Activated CD8-positive, alpha-beta T cell treated with anti-CD3 and anti-CD28 coated beads for 36 hours (primary cell): ENCODE measurements at regions not wholly inside any gene's neighbourhood (a gene's known extent, or its start where the extent isn't known, plus 50 kb on each side); places are given as distances from the start of the nearest gene placed in this dataset.
"Not testable (repeated sequence)": the region's sequence is repeated elsewhere in the genome, so short reads cannot be mapped to it uniquely, and the experiment has no call there.

Source experiments
- ATAC-seq: fragments of 200-7000 bp; cut with Tn5 transposase; one replicate; pipeline ENCODE4 v1.10.0; 2021; ENCODE audit warnings: mild to moderate bottlenecking, moderate library complexity
- CTCF ChIA-PET: fragments of 350-600 bp; sonication (Branson Sonifier 250); formaldehyde crosslinking; loops from one replicate; lab custom pipeline; 2021; ENCODE audit warnings: antibody characterized with exemption; lab: Charles Lee
- POLR2A ChIA-PET: fragments of 350-600 bp; sonication (Branson Sonifier 250); formaldehyde crosslinking; loops from one replicate; lab custom pipeline; 2021; ENCODE audit warnings: antibody characterized with exemption; lab: Charles Lee
- DNase-seq: peaks from one replicate; pipeline ENCODE4 v3.0.0-alpha.2; 2020
- H3K27ac Mint-ChIP-seq: one replicate; pipeline ENCODE4 v1.8.0; 2021; ENCODE audit warnings: mild to moderate bottlenecking, mixed read lengths
- H3K27me3 Mint-ChIP-seq: one replicate; pipeline ENCODE4 v1.8.0; 2021; ENCODE audit warnings: mixed read lengths
- H3K36me3 Mint-ChIP-seq: one replicate; pipeline ENCODE4 v1.8.0; 2021; ENCODE audit warnings: low read depth, mixed read lengths
- H3K4me1 Mint-ChIP-seq: one replicate; pipeline ENCODE4 v1.8.0; 2021; ENCODE audit warnings: low read depth, mixed read lengths
- H3K4me3 Mint-ChIP-seq: one replicate; pipeline ENCODE4 v1.8.0; 2021; ENCODE audit warnings: mild to moderate bottlenecking, moderate library complexity, mixed read lengths
- H3K9me3 Mint-ChIP-seq: one replicate; pipeline ENCODE4 v1.8.0; 2021; ENCODE audit warnings: mixed read lengths
- intact Hi-C: fragments of 100-400 bp; cut with micrococcal nuclease; formaldehyde crosslinking; loops from one replicate; pipeline ENCODE4 v1.10.0; 2022
- TF ChIP-seq, protein P1 (sequence below): fragments of 200-600 bp; IDR thresholded peaks from one replicate; pipeline ENCODE4 v1.8.0; 2022; ENCODE audit warnings: antibody characterized with exemption, mild to moderate bottlenecking

DNA sequence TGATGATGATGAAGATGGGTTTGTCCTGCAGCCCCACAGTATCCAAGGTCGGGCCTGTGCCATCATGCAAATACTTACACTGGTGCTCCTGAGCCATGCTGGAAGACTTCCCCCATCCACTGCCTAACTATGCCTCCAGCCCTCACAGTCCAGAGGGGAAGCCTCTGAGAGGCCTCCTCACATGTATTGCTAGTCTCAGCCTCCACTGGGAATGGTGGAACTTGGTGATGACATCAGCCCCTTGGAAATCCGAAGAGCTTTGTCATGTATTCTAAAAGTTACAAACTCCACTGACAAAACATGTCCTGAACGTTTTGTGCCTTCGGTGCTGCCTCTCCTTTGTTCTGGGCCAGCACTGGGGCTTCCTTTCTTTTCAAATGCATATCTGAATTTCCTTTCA, 61.1 kb upstream of the DMRTB1 start:
- POLR2A ChIA-PET: interaction anchor here (0.6 kb wide), 1 partner anchor 1881 kb away, joined by 3 read pairs; no protein-coding TSS in a partner anchor
- intact Hi-C loops: no loop called here
- CTCF ChIA-PET: interaction anchor here (1.9 to 12.0 kb wide), 2 partner anchors 15 to 120 kb away, joined by 6 to 111 read pairs; no protein-coding TSS in a partner anchor
- ATAC-seq (no peak), DNase-seq (no peak)
- TF ChIP-seq, protein P1, sequence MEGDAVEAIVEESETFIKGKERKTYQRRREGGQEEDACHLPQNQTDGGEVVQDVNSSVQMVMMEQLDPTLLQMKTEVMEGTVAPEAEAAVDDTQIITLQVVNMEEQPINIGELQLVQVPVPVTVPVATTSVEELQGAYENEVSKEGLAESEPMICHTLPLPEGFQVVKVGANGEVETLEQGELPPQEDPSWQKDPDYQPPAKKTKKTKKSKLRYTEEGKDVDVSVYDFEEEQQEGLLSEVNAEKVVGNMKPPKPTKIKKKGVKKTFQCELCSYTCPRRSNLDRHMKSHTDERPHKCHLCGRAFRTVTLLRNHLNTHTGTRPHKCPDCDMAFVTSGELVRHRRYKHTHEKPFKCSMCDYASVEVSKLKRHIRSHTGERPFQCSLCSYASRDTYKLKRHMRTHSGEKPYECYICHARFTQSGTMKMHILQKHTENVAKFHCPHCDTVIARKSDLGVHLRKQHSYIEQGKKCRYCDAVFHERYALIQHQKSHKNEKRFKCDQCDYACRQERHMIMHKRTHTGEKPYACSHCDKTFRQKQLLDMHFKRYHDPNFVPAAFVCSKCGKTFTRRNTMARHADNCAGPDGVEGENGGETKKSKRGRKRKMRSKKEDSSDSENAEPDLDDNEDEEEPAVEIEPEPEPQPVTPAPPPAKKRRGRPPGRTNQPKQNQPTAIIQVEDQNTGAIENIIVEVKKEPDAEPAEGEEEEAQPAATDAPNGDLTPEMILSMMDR: no peak
- Mint-ChIP-seq H3K27me3 (no peaks in the 10 kb centered on the region), H3K4me3 (no peak overlapping the region), H3K4me1 (no peaks in the 10 kb centered on the region), H3K9me3 (no peaks in the 10 kb centered on the region), H3K27ac (no peak overlapping the region), H3K36me3 (no peaks in the 10 kb centered on the region)

DNA sequence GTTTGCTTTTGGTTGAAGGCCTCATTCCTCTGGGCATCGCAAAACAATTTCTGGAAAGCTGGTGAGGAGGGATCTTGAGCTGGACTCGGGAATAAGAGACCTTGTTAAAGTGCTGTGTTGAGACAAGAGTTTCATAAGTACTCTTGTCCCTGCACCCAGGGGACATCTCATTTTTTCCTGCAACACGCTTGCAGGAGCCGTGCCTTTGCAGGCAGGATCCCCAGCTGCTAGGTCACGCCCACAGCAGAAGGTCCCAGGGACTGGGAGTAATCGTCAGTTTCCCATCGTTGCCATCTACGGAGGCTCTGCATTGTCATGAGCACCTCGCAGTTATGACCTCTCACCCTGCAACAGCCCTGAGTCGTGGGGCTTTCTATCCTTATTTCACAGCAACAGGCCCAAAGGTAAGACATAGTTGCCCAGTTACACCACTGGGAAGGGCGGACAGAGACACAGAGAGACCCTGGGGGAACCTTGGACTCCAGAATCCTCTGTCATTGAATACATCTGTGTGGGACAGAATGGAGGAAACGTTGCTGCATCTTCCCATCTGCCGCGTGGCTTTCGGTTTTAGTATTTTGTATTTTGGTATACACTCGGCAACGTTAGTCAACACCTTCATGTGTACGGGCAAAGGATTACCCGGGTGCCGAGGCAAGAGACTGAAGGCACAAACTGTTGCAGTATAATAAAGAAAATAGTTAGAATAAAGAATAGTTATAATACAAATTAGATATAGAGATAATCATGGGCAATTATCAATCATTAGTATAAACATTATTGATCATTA, 60.4 kb upstream of the DMRTB1 start:
- ChIA-PET CTCF (interaction anchor here (1.9 to 12.0 kb wide), 2 partner anchors 14 to 120 kb away, joined by 6 to 111 read pairs; no protein-coding TSS in a partner anchor), POLR2A (no interaction called here)
- intact Hi-C loops: no loop called here
- DNase-seq (no peak), ATAC-seq (no peak)
- Mint-ChIP-seq H3K27ac (no peak overlapping the region), H3K36me3 (no peaks in the 10 kb centered on the region), H3K4me1 (no peaks in the 10 kb centered on the region), H3K4me3 (no peak overlapping the region), H3K9me3 (no peaks in the 10 kb centered on the region), H3K27me3 (no peaks in the 10 kb centered on the region)
- TF ChIP-seq, protein P1: no peak

DNA sequence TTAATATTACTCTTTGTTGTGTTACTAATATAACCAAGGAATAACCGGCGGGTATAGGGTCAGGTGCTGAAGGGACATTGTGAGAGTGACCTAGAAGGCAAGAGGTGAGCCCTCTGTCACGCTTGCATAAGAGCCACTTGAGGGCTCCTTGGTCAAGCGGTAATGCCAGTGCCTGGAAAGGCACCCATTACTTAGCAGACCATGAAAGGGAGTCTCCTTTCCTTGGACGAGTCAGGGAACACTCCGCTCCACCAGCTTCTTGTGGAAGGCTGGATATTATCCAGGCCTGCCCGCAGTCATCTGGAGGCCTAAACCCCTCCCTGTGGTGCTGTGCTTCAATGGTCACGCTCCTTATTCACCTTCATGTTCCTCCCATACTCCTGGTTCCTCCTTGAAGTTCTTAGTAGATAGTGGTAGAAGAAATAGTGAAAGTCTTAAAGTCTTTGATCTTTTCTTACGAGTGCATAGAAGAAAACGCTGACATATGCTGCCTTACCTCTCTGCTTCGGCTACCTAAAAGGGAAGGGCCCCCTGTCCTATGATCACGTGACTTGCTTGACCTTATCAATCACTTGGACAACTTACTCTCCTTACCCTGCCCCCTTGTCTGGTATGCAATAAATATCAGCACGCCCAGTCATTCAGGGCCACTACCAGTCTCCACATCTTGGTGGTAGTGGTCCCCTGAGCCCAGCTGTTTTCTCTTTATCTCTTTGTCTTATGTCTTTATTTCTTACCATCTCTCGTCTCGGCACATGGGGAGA, 59.6 kb upstream of the DMRTB1 start:
- CTCF ChIA-PET: interaction anchor here (1.9 to 12.0 kb wide), 2 partner anchors 14 to 121 kb away, joined by 6 to 111 read pairs; no protein-coding TSS in a partner anchor
- H3K9me3 Mint-ChIP-seq, H3K27me3 Mint-ChIP-seq, H3K36me3 Mint-ChIP-seq, DNase-seq, ATAC-seq, H3K4me3 Mint-ChIP-seq, POLR2A ChIA-PET, intact Hi-C loops, H3K27ac Mint-ChIP-seq, H3K4me1 Mint-ChIP-seq: not testable (repeated sequence)

DNA sequence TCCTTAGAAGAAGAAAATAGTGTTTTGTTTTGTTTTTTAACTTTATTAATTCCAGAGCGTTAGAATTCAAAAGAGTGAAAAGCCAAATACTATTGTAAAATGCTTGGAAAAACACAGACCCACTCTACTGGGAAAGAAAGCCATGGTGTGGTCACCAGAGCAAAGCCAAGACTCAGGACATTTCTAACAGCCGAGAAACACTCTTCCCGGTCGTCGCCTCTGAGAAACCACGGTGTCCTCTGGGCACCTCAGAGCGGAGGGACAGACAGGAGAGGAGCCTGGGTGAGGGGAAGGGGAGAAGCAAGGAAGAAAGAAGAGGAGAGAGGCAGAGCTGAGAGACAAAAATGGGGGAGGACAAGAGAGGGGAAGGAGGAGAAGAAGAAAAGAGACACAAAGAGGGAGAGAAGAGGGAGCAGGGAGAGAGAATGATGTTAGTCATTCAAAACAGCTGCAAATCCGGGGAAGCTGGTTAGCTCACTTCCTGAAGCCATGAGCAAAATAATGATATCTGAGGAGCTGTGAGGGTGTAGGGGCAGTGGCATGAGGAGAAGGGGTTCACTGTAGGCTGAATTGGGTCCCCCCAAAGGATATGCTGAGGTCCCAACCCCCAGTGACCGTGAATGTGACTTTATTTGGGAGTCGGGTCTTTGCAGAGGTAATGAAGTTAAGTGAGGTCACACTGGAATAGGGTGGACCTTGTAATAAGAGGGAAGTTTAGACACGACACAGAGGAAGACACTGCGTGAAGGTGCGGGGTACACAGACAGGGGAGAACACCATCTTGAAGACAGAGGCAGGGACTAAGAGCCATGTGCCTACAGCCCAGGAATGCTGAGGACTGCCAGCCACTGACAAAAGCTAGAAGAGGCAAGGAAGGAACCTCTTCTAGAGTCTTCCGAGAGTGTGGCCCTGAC, 58.2 kb upstream of the DMRTB1 start:
- H3K27me3 Mint-ChIP-seq: no peaks in the 10 kb centered on the region

More for the DNA sequence above, 58.2 kb upstream of the DMRTB1 start:
- ATAC-seq: no peak
- ChIA-PET POLR2A (no interaction called here), CTCF (interaction anchor here (12.0 kb wide), 1 partner anchor 123 kb away, joined by 111 read pairs; no protein-coding TSS in a partner anchor)
- TF ChIP-seq, protein P1: no peak
- Mint-ChIP-seq H3K4me1 (no peaks in the 10 kb centered on the region), H3K9me3 (no peaks in the 10 kb centered on the region), H3K27ac (no peak overlapping the region), H3K4me3 (no peak overlapping the region), H3K36me3 (no peaks in the 10 kb centered on the region)
- intact Hi-C loops: no loop called here
- DNase-seq: no peak
